ENCODE measurements at regions not wholly inside any gene's neighbourhood (a gene's known extent, or its start where the extent isn't known, plus 50 kb on each side); places are given as distances from the start of the nearest gene placed in this dataset.

GRCh38 chr6:153960281-153960680 is 78.8 kb upstream of the OPRM1 start:
- Histone ChIP-seq H3K79me2 (ENCODE audit: insufficient read depth, low read length) (no peaks in the 10 kb centered on the region), H3K27me3 (ENCODE audit: control insufficient read depth in 1 of 2, insufficient read depth in 2 of 2, low read length in 2 of 2) (no peaks in the 10 kb centered on the region), H3K9me3 (ENCODE audit: low read length) (no peaks in the 10 kb centered on the region), H2AFZ (ENCODE audit: low read length) (no peak overlapping the region), H3K4me1 (ENCODE audit: insufficient read depth, low read length) (no peaks in the 10 kb centered on the region), H3K4me2 (ENCODE audit: low read depth, low read length) (no peak overlapping the region), H3K36me3 (replicated peaks in 1 of 2; ENCODE audit: control insufficient read depth in 1 of 2, insufficient read depth in 2 of 2, low read length in 2 of 2) (no peaks in the 10 kb centered on the region), H4K20me1 (ENCODE audit: insufficient read depth, low read length) (no peaks in the 10 kb centered on the region), H3K4me3 (replicated peaks in 1 of 3; ENCODE audit: insufficient read depth in 1 of 3, low read depth in 2 of 3, low read length in 3 of 3) (no peak overlapping the region), H3K9ac (ENCODE audit: insufficient read depth, low read depth, low read length) (no peak overlapping the region), H3K27ac (ENCODE audit: extremely low read length, insufficient read depth, low read length) (no peak overlapping the region)
- ChIA-PET POLR2A (no interaction called here), CTCF (ENCODE audit: low intra/inter-chr PET ratio, low total read pairs) (no interaction called here)
- BruUV-seq (replicated peaks) = no TSS peak
- TF ChIP-seq, protein P1, sequence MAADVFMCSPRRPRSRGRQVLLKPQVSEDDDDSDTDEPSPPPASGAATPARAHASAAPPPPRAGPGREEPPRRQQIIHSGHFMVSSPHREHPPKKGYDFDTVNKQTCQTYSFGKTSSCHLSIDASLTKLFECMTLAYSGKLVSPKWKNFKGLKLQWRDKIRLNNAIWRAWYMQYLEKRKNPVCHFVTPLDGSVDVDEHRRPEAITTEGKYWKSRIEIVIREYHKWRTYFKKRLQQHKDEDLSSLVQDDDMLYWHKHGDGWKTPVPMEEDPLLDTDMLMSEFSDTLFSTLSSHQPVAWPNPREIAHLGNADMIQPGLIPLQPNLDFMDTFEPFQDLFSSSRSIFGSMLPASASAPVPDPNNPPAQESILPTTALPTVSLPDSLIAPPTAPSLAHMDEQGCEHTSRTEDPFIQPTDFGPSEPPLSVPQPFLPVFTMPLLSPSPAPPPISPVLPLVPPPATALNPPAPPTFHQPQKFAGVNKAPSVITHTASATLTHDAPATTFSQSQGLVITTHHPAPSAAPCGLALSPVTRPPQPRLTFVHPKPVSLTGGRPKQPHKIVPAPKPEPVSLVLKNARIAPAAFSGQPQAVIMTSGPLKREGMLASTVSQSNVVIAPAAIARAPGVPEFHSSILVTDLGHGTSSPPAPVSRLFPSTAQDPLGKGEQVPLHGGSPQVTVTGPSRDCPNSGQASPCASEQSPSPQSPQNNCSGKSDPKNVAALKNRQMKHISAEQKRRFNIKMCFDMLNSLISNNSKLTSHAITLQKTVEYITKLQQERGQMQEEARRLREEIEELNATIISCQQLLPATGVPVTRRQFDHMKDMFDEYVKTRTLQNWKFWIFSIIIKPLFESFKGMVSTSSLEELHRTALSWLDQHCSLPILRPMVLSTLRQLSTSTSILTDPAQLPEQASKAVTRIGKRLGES (CRISPR knock-in tag; IDR thresholded peaks at IDR 0.05; ENCODE audit: borderline replicate concordance) = no peak
- TF ChIP-seq, protein P2, sequence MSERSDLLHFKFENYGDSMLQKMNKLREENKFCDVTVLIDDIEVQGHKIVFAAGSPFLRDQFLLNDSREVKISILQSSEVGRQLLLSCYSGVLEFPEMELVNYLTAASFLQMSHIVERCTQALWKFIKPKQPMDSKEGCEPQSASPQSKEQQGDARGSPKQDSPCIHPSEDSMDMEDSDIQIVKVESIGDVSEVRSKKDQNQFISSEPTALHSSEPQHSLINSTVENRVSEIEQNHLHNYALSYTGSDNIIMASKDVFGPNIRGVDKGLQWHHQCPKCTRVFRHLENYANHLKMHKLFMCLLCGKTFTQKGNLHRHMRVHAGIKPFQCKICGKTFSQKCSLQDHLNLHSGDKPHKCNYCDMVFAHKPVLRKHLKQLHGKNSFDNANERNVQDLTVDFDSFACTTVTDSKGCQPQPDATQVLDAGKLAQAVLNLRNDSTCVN (CRISPR knock-in tag; IDR thresholded peaks at IDR 0.05; ENCODE audit: borderline replicate concordance) = no peak
- TF ChIP-seq FUBP1 (CRISPR knock-in tag; IDR thresholded peaks at IDR 0.05; ENCODE audit: borderline replicate concordance) (no peak), ZFP36 (IDR thresholded peaks at IDR 0.05; ENCODE audit: borderline replicate concordance, low read depth, low read length, partially characterized antibody) (no peak), NFIB (CRISPR knock-in tag; IDR thresholded peaks at IDR 0.05; ENCODE audit: borderline replicate concordance) (no peak), ZNF674 (CRISPR knock-in tag; IDR thresholded peaks at IDR 0.05; ENCODE audit: low read depth) (no peak), NCOA1 (CRISPR knock-in tag; IDR thresholded peaks at IDR 0.05) (no peak)
- TF ChIP-seq, protein P3, sequence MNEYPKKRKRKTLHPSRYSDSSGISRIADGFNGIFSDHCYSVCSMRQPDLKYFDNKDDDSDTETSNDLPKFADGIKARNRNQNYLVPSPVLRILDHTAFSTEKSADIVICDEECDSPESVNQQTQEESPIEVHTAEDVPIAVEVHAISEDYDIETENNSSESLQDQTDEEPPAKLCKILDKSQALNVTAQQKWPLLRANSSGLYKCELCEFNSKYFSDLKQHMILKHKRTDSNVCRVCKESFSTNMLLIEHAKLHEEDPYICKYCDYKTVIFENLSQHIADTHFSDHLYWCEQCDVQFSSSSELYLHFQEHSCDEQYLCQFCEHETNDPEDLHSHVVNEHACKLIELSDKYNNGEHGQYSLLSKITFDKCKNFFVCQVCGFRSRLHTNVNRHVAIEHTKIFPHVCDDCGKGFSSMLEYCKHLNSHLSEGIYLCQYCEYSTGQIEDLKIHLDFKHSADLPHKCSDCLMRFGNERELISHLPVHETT (CRISPR knock-in tag; conservative IDR thresholded peaks at IDR 0.05) = no peak
- ATAC-seq (no peak), DNase-seq (ENCODE audit: low spot score) (no peak), FAIRE-seq (no peak)
- 27% methylated on average over 4 of the region's 4 CpGs for WGBS (ENCODE audit: low lambda C conversion rate)
- intact Hi-C loops (cut with micrococcal nuclease; ENCODE audit: unreplicated experiment) (no loop called here), in situ Hi-C loops (cut with HindIII; ENCODE audit: extremely low pct_ligation_motif_present, low pct_unique_long_range_greater_than_20kb) (loop anchor here (25.0 kb wide), 1 partner anchor 723 kb away; no protein-coding TSS in a partner anchor)
